ENCODE measurements at regions not wholly inside any gene's neighbourhood (a gene's known extent, or its start where the extent isn't known, plus 50 kb on each side); places are given as distances from the start of the nearest gene placed in this dataset.

- no peak for DNase-seq
These were observed 225.6 kb upstream of the IGFBP3 start for GRCh38 chr7:46146454-46147255.

DNA sequence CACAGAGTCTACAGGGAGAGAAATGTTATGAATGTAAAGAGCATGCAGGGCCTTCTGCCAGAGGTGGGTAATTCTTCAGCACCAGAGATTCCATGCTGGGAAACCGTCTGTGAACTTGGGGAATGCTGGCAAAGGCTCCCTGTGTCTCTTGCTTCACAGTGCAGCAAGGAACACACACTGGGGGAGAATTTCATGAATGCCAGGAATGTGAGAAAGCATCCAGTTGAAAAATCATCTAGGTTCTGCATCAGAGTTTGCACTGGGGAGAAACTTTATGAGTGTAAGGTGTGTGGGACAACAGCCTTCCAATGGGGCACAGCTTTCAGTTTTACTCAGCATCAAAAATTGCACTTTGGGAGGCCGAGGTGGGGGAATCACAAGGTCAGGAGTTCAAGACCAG lies 224.3 kb upstream of the IGFBP3 start:
- no peak for DNase-seq

GRCh38 chr7:46143949-46144917 lies 223.2 kb upstream of the IGFBP3 start:
- no peak for DNase-seq

DNA sequence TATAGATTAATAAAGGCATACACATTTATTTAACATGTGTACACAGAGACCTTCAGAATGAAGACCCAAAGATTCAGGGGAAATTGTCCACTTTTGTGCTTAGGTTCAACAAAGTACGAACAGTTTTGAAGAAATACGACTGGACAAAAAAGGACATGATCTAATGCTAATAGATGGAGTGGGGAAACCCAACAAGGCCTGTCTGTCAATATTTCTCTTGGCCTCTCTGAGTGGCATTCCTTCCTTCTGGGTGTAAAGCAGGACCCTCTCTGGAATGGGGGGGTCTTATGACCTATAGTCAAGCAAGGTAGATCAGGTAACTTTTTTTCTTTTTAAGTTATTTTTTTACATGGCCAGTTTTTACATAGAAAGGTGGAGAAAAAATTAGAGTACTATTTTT lies 222.3 kb upstream of the IGFBP3 start:
- DNase-seq: no peak

- no peak for DNase-seq
These were observed 218.0 kb upstream of the IGFBP3 start for GRCh38 chr7:46139079-46139478.

DNA sequence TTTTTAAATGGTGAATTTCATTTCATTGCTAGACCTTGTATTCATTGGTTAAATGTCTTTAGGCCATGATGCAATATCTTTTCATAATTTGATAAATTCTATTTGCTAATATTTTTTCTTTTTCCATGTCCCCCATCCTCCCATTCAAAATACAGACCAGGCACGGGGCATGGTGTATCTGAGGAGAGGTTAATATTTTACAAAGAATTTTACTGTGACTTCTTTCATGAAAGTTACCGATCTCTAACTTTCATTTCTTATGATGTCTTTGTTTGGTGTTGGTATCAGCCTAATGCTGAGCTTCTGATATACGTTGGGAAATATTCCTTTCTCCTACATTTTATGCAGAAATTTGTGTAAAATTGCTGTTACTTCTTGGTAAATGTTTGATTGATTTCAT lies 216.7 kb upstream of the IGFBP3 start:
- no peak for DNase-seq

- no peak for DNase-seq
These were observed 214.5 kb upstream of the IGFBP3 start for GRCh38 chr7:46135557-46135956.

- DNase-seq: no peak
These were observed 213.7 kb upstream of the IGFBP3 start for GRCh38 chr7:46134795-46135194.

GRCh38 chr7:46134385-46134784 lies 213.3 kb upstream of the IGFBP3 start:
- no peak for DNase-seq

- DNase-seq: no peak
These were observed 212.7 kb upstream of the IGFBP3 start for GRCh38 chr7:46133751-46134150.

DNA sequence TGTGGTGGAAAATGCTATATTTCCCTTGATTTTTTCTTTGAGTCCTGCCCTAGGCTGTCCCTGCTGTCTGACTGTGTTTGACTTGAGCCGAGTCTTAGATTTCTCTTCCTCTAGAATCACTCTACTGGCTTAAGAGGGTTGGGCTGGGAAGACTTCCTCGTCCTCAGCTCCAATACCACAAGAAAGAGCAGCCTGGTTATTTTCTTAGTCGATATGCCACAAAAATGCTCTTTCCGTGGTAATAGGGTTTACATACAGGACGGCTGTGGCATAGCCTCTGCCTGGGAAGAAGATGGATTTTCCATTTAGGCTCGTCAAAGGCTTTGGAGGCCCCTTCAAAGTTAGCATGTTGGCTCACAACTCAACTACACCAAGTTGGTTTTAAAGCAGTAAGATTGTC lies 212.0 kb upstream of the IGFBP3 start:
- no peak for DNase-seq

DNA sequence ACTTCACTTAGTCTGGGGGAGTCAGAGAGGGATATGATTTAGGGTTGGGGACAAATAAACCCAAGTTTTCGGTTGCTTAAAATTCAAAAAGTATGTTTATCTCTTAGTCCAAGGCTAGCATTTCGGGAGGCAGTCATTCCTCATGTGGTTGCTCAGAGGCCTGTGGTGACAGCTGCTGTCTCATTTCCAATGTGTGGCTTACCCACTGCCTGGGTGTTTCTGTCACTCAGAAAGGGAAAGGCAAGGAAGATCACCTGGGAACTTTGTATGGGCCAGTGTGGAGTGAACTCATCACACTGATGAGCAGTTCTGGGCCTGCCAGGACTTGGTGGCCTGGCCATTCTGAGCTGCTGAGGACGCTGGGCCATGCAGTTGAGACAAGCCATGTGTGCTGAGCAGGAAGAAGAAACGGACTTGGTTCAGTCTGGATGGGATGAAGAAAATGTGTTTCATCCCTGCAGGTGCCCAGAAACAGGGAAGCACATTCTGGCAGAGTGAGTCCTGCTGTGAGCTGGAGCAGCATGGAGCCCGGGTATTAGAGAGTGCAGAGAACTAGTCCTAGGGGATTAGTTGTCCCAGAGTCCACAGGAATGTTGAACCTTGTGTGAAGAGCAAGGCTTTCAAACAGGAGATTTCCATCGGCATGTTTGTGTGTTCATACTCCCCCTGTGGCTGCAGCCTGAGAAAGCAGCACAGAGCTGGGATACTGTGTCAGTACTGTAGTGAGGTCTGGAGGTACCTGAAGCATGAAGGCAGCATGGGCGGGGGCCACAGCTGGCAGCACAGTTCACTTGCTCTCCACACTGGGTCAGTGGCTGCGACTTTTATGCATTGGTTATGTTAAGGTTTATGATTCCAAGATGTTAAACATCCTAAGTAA lies 211.1 kb upstream of the IGFBP3 start:
- DNase-seq: no peak

DNA sequence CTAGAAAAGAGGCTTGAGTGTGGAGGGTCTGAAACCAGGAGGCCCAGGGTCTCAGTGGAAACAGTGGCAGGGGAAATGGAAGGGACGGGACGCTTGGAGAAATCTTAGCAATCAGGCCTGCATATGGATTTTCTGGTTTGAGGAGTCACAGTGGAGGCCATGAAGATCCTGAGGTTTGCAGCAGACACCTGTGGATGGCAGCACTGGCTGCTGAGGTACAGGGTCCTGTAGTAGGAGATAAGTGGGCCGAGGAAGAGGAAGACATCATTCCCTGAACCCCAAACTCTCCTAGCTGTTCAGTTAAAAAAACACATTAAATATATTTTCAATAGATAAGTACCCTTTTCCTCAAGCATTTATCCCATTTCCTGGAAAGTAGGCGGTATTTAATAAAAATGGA lies 208.8 kb upstream of the IGFBP3 start:
- DNase-seq: no peak

GRCh38 chr7:46127814-46128213 lies 206.7 kb upstream of the IGFBP3 start:
- no peak for DNase-seq

DNA sequence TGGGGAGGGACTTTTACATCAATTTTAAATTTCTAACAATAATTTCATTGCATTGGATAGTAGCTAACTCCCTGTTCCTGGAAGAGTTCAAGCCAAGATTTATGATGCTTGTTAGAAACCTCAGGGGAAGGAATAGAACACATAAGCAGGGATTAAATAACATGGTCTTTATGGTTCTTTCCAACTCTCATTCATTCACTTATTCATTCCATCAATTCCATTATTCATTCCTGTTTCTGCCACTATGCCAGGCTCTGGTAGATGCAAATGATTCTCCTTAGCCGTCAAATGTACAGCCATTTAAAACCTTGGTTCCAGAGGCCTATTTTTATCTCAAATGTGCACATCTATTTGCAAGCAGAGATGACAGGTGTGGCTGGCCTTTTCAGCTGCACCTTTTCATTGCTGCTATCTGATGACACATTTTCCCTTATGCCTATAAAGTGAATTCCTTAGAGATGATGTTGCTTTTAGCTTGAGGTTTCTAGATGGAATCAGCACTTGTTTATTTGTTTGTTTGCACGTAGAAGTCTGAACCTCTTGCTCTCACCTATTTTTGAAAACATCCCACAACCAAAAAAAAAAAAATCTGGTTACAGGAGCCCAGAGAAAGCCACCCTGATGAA lies 205.7 kb upstream of the IGFBP3 start:
- DNase-seq: no peak

DNA sequence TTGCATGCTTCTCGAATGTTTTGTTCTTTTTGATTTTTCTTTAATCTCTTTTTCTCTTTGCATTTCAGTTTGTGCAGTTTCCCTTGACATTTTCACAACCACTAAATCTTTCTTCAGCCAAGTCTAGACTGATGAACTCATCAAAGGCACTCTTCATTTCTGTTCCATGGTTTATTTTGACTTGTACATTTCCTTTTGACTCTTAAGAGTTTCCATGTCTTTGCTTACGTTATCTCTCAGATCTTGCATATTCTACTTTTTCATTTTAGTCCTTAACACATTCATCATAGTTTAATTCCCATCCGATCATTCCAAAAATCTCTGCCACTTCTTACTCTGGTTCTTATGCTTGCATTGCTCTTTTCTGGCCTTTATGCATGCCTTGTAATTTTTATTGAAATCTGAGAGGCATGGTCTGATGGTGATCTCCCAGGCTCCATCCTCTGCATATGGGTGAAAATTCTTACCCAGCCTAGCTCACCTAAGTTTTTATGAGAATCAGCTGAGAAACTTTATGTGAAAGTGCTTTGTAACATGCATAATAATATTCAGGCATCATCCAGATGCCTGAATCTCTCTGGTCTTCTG lies 202.8 kb upstream of the IGFBP3 start:
- DNase-seq: no peak

DNA sequence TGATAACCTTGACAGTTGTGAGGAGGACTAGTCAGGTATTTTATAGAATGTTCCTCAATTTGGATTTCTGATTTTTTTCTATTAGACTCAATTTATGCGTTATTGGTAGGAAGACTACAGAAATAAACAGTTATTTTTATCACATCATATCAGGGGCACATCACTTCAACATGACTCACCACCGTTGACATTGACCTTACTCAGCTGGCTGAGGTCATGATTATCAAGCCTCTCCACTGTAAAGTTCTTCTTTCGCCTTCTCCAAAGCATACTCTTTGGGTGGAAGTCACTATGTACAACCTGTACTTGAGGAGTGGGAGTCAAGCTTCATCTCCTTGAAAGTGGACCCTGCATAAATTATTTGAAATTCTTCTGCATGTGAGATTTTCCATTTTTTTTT lies 194.3 kb upstream of the IGFBP3 start:
- DNase-seq: no peak

- no peak for DNase-seq
These were observed 188.4 kb upstream of the IGFBP3 start for GRCh38 chr7:46109437-46109836.

DNA sequence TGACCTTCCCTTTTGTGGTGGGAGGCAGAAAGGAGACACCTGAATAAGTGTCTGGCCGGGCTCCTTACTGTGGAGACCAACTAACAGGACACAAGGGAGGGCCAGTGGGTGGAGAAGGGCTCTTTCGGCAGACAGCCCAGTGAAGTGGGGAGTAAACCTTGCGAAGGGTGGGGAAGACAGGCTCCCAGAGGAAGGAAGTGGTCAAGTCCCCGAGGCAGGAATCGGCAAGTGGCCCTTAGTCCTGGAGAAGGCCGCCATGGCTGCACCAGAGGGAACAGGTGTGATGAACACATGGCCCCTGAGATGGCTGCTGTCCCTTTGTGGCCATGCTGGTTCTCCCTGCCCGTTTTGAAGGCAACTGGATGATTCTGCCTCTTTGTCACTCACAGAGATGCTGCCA lies 187.2 kb upstream of the IGFBP3 start:
- DNase-seq: no peak

DNA sequence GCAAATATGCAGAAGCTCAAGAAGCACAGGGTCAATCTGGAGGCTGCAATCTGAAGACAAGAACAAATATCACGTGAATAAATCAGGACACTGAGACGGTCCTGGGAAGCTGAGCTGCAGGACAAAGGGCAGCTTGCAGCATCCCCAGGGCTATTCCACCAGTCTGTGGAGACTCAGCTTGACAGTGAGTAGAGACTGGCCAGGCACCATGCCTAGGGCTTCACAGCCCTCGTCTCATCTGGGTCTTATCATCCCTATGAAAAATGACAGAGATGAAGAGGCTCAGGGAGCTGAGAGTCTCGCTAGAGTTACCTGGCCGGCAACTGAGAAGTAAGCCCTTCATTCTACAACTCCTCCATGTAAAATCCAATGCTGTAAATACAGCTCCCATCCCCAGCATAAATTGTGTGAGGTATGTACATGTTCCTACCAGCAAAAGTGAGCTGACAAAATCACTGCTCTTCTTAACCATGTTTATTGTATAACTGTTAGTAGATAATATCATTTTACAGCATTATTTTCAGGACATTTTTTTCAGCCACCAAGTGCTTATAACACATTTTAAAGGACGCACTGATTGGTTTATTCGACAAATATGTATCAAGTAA lies 186.6 kb upstream of the IGFBP3 start:
- DNase-seq: no peak

DNA sequence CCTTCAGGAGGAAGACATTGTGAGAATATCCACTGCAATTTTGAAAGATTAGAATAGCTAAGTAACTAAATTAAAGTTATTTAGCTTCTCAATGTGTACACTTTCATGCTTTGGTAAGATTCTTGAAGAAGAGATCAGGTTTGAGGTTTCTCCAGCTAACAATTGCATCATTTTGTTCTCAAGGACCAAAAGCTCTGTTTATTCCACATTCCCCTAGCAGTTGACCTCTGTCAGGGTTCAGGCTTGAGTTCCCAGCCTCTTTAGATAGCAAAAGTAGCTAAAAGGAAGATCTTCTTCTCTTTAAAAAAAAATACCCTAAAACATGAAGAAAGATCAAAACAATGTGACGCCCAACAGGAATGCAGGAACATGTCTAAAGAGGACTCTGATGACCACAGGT lies 179.4 kb upstream of the IGFBP3 start:
- no peak for DNase-seq

- DNase-seq: no peak
These were observed 178.0 kb upstream of the IGFBP3 start for GRCh38 chr7:46099076-46099475.

Measured in bone marrow (tissue), 2 donors.